ENCODE measurements at regions not wholly inside any gene's neighbourhood (a gene's known extent, or its start where the extent isn't known, plus 50 kb on each side); places are given as distances from the start of the nearest gene placed in this dataset.

DNA sequence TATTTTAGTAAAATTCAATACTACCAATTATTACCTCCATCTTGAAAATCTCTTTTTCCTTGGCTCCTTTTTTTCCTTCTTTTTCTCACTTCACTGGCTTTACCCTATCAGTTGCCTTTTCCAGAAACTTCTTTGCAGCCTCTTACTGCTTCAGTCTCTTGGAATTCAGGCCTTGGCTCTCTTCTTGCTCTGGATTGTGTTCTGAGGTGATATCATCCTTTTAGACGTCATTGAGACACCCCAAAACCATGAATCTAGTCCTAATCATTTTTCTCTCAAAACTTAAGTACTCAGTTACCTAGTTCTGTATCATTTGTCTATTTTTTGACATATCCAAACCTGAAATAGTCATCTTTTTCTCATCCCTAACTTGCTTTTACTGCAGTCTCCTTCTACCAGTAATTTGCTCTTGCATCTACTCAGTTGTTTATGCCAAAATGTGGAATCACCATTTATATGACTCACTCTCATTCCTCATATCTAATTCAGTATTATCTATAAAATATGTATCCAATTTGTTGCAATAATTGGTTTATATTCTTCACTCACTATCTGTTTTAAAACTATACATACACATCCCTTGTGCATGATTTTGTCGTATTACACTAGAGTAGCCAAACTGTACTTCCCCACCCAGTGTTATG, 703.2 kb upstream of the CCDC54 start:
- 71% methylated on average over 2 of the region's 2 CpGs for WGBS
- TF ChIP-seq ZBTB33 (IDR thresholded peaks at IDR 0.05) (no peak), FOXA2 (IDR thresholded peaks at IDR 0.05) (no peak), RAD21 (IDR thresholded peaks at IDR 0.05) (no peak), HNF4A (conservative IDR thresholded peaks at IDR 0.05) (no peak), NR2F2 (IDR thresholded peaks at IDR 0.05) (no peak)
- Histone ChIP-seq H3K9me3 (ENCODE audit: control insufficient read depth in 4 of 4, low read length in 3 of 4) (no peaks in the 10 kb centered on the region), H3K9ac (ENCODE audit: low read depth in 1 of 2, low read length in 2 of 2) (no peak overlapping the region), H3K4me1 (ENCODE audit: control insufficient read depth in 4 of 4, insufficient read depth in 4 of 4, low read length in 3 of 4) (no peaks in the 10 kb centered on the region), H3K27ac (ENCODE audit: low read depth in 1 of 2, low read length in 2 of 2) (no peak overlapping the region), H3K27me3 (ENCODE audit: control insufficient read depth in 4 of 4, insufficient read depth in 4 of 4, low read length in 3 of 4) (no peaks in the 10 kb centered on the region), H3K36me3 (ENCODE audit: control insufficient read depth in 4 of 4, insufficient read depth in 3 of 4, low read depth in 1 of 4, low read length in 3 of 4) (no peaks in the 10 kb centered on the region), H3K4me3 (ENCODE audit: low read depth in 1 of 3, low read length in 3 of 3) (no peak overlapping the region)
- DNase-seq (ENCODE audit: low spot score): no peak

DNA sequence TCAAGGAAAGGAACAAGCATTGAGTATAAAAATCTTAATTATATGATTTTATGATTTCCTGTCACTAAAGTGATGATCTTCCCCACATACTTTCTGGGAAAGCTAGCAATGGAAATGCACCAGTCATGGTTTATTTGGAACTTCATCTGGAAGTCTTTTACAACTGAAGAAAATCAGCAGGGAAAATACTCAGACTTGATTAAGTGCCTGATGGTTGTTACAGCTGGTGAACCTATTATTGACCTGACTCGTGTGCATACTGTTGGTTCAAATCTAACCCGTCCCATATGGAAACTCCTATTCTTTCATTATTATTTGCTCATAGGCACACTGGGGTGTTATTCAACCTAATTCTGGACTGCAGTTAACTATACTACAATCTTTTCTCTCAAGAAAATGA, 701.8 kb upstream of the CCDC54 start:
- TF ChIP-seq ATF3 (IDR thresholded peaks at IDR 0.05): no peak
- TF ChIP-seq NR2F2 (IDR thresholded peaks at IDR 0.05): no peak
- TF ChIP-seq, protein P1, sequence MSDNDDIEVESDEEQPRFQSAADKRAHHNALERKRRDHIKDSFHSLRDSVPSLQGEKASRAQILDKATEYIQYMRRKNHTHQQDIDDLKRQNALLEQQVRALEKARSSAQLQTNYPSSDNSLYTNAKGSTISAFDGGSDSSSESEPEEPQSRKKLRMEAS (IDR thresholded peaks at IDR 0.05): no peak
- TF ChIP-seq RXRA (IDR thresholded peaks at IDR 0.05): no peak
- TF ChIP-seq ZBTB33 (IDR thresholded peaks at IDR 0.05): no peak
- TF ChIP-seq HNF4G (IDR thresholded peaks at IDR 0.05): no peak
- 83% methylated on average over 2 of the region's 2 CpGs for WGBS

GRCh38 chr3:106678657-106679390, 698.4 kb upstream of the CCDC54 start:
- no peaks in the 10 kb centered on the region for H3K4me1 ChIP-seq (ENCODE audit: control insufficient read depth in 4 of 4, insufficient read depth in 4 of 4, low read length in 3 of 4)
- no peak overlapping the region for H3K9ac ChIP-seq (ENCODE audit: low read depth in 1 of 2, low read length in 2 of 2)
- no peaks in the 10 kb centered on the region for H3K27me3 ChIP-seq (ENCODE audit: control insufficient read depth in 4 of 4, insufficient read depth in 4 of 4, low read length in 3 of 4)
- no peak overlapping the region for H3K4me3 ChIP-seq (ENCODE audit: low read depth in 1 of 3, low read length in 3 of 3)
- TF ChIP-seq JUND (IDR thresholded peaks at IDR 0.05) (no peak), GABPA (IDR thresholded peaks at IDR 0.05 in 1 of 2, conservative IDR thresholded peaks at IDR 0.05 in 1 of 2) (no peak)
- no peak for DNase-seq (ENCODE audit: low spot score)
- WGBS: 85% methylated on average over 12 of the region's 12 CpGs
- H3K36me3 ChIP-seq (ENCODE audit: control insufficient read depth in 4 of 4, insufficient read depth in 3 of 4, low read depth in 1 of 4, low read length in 3 of 4): no peaks in the 10 kb centered on the region
- H3K9me3 ChIP-seq (ENCODE audit: control insufficient read depth in 4 of 4, low read length in 3 of 4): no peaks in the 10 kb centered on the region
- no peak overlapping the region for H3K27ac ChIP-seq (ENCODE audit: low read depth in 1 of 2, low read length in 2 of 2)

More for the DNA sequence above, 701.8 kb upstream of the CCDC54 start:
- H3K36me3 ChIP-seq (ENCODE audit: control insufficient read depth in 4 of 4, insufficient read depth in 3 of 4, low read depth in 1 of 4, low read length in 3 of 4): no peaks in the 10 kb centered on the region
- H3K4me3 ChIP-seq (ENCODE audit: low read depth in 1 of 3, low read length in 3 of 3): no peak overlapping the region
- H3K9me3 ChIP-seq (ENCODE audit: control insufficient read depth in 4 of 4, low read length in 3 of 4): no peaks in the 10 kb centered on the region
- no peaks in the 10 kb centered on the region for H3K4me1 ChIP-seq (ENCODE audit: control insufficient read depth in 4 of 4, insufficient read depth in 4 of 4, low read length in 3 of 4)
- H3K27ac ChIP-seq (ENCODE audit: low read depth in 1 of 2, low read length in 2 of 2): no peak overlapping the region
- H3K27me3 ChIP-seq (ENCODE audit: control insufficient read depth in 4 of 4, insufficient read depth in 4 of 4, low read length in 3 of 4): no peaks in the 10 kb centered on the region
- DNase-seq (ENCODE audit: low spot score): no peak
- no peak overlapping the region for H3K9ac ChIP-seq (ENCODE audit: low read depth in 1 of 2, low read length in 2 of 2)

Data from liver (tissue), 7 donors.